HL-60 (cell line): ENCODE measurements at regions not wholly inside any gene's neighbourhood (a gene's known extent, or its start where the extent isn't known, plus 50 kb on each side); places are given as distances from the start of the nearest gene placed in this dataset.

Source experiments
- DNase-seq, 2 experiments: peaks; one replicate each; pipeline ENCODE4 v3.0.0-alpha.2; 2010 to 2020; ENCODE audit warnings: low read depth in 1 of 2, low spot score in 1 of 2
- H3K27ac ChIP-seq: fragments of 250-450 bp; sonication (Bioruptor Pico); replicated peaks from 2 replicates; pipeline ENCODE4 v1.5.1; 2020; ENCODE audit warnings: mild to moderate bottlenecking, moderate library complexity
- H3K27me3 ChIP-seq: fragments of 250-450 bp; sonication (Bioruptor Pico); 2 replicates; pipeline ENCODE4 v1.5.1; 2021; ENCODE audit warnings: mild to moderate bottlenecking, moderate library complexity; ENCODE audit not compliant: insufficient read depth, poor library complexity, severe bottlenecking
- H3K4me3 ChIP-seq: replicated peaks from 2 replicates; pipeline ENCODE4 v1.5.1; 2011; ENCODE audit warnings: mild to moderate bottlenecking, control low read depth, low read length; ENCODE audit not compliant: insufficient read depth
- CTCF ChIP-seq: IDR thresholded peaks from one replicate; pipeline ENCODE4 v1.5.1; 2011; ENCODE audit warnings: low read length, control low read depth, inconsistent platforms; ENCODE audit not compliant: insufficient read depth
- GABPA ChIP-seq: IDR thresholded peaks from 2 replicates; pipeline ENCODE4 v1.6.1; 2012; ENCODE audit warnings: low read depth
- POLR2AphosphoS5 ChIP-seq: IDR thresholded peaks from 2 replicates; pipeline ENCODE4 v1.6.1; 2012; ENCODE audit warnings: low read depth
- REST ChIP-seq: IDR thresholded peaks from 2 replicates; pipeline ENCODE4 v1.6.1; 2012; ENCODE audit warnings: low read depth; ENCODE audit not compliant: insufficient replicate concordance
- SPI1 ChIP-seq: IDR thresholded peaks from 2 replicates; pipeline ENCODE4 v1.6.1; 2012; ENCODE audit warnings: low read depth, mild to moderate bottlenecking, borderline replicate concordance

- Histone ChIP-seq H3K27ac (no peak overlapping the region), H3K27me3 (no peaks in the 10 kb centered on the region), H3K4me3 (no peak overlapping the region)
- TF ChIP-seq POLR2AphosphoS5 (no peak), REST (no peak), GABPA (no peak), SPI1 (no peak), CTCF (no peak)
- DNase-seq = no peak
Measured at GRCh38 chr6:154664287-154664686, 68.9 kb upstream of the SCAF8 start.

- no peak overlapping the region for H3K27ac ChIP-seq
- H3K4me3 ChIP-seq = no peak overlapping the region
- TF ChIP-seq REST (no peak), SPI1 (no peak), POLR2AphosphoS5 (no peak), GABPA (no peak), CTCF (no peak)
- H3K27me3 ChIP-seq = no peaks in the 10 kb centered on the region
- DNase-seq = no peak
Measured at GRCh38 chr6:154668156-154668555, 65.1 kb upstream of the SCAF8 start.

GRCh38 chr6:154672086-154672485 is 61.1 kb upstream of the SCAF8 start:
- H3K27me3 ChIP-seq = no peaks in the 10 kb centered on the region
- TF ChIP-seq REST (no peak), CTCF (no peak), POLR2AphosphoS5 (no peak), GABPA (no peak), SPI1 (no peak)
- no peak overlapping the region for H3K4me3 ChIP-seq
- H3K27ac ChIP-seq = no peak overlapping the region
- no peak for DNase-seq
